MM.1S (cell line): ENCODE measurements at regions not wholly inside any gene's neighbourhood (a gene's known extent, or its start where the extent isn't known, plus 50 kb on each side); places are given as distances from the start of the nearest gene placed in this dataset.

ENCODE experiments used
- DNase-seq: peaks from one replicate; pipeline ENCODE4 v3.0.0-alpha.2; 2015
- H2AFZ ChIP-seq: fragments of 300-600 bp; sonication (generic); 2 replicates; pipeline ENCODE4 v1.6.0; 2016; ENCODE audit warnings: antibody characterized with exemption, low read length
- H3F3A ChIP-seq: fragments of 300-600 bp; sonication (generic); 2 replicates; pipeline ENCODE4 v1.6.1; 2016; ENCODE audit warnings: mild to moderate bottlenecking, antibody characterized with exemption, low read length, moderate library complexity, mixed read lengths; ENCODE audit not compliant: insufficient read depth
- H3K27ac ChIP-seq: fragments of 300-600 bp; sonication (generic); 2 replicates; pipeline ENCODE4 v1.5.1; 2016; ENCODE audit warnings: mild to moderate bottlenecking, low read length
- H3K27me3 ChIP-seq: fragments of 300-600 bp; sonication (generic); replicated peaks from 2 replicates; pipeline ENCODE4 v1.6.0; 2016; ENCODE audit warnings: low read length; ENCODE audit not compliant: insufficient read depth
- H3K36me3 ChIP-seq: fragments of 300-600 bp; sonication (generic); replicated peaks from 2 replicates; pipeline ENCODE4 v1.6.1; 2016; ENCODE audit warnings: mild to moderate bottlenecking, low read length, mixed read lengths; ENCODE audit not compliant: insufficient read depth
- H3K4me1 ChIP-seq: fragments of 300-600 bp; sonication (generic); 2 replicates; pipeline ENCODE4 v1.6.1; 2016; ENCODE audit warnings: low read length, mixed read lengths
- H3K4me2 ChIP-seq: fragments of 300-600 bp; sonication (generic); 2 replicates; pipeline ENCODE4 v1.6.0; 2016; ENCODE audit warnings: low read depth, low read length
- H3K4me3 ChIP-seq: fragments of 300-600 bp; sonication (generic); 2 replicates; pipeline ENCODE4 v1.5.1; 2016; ENCODE audit warnings: low read length, mixed read lengths
- H3K79me2 ChIP-seq: fragments of 300-600 bp; sonication (generic); 2 replicates; pipeline ENCODE4 v1.6.1; 2016; ENCODE audit warnings: mixed run types, low read length, mixed read lengths
- H3K9ac ChIP-seq: fragments of 300-600 bp; sonication (generic); 2 replicates; pipeline ENCODE4 v1.6.1; 2016; ENCODE audit warnings: low read length, mixed read lengths
- H3K9me2 ChIP-seq: fragments of 300-600 bp; sonication (generic); replicated peaks from 2 replicates; pipeline ENCODE4 v1.6.1; 2016; ENCODE audit warnings: mild to moderate bottlenecking, low read length, mixed read lengths; ENCODE audit not compliant: insufficient read depth
- H3K9me3 ChIP-seq: fragments of 300-600 bp; sonication (generic); replicated peaks from 2 replicates; pipeline ENCODE4 v1.6.1; 2016; ENCODE audit warnings: mild to moderate bottlenecking, low read length, mixed read lengths; ENCODE audit not compliant: insufficient read depth
- H4K20me1 ChIP-seq: fragments of 300-600 bp; sonication (generic); 2 replicates; pipeline ENCODE4 v1.6.1; 2016; ENCODE audit warnings: mild to moderate bottlenecking, low read length, moderate library complexity, mixed read lengths; ENCODE audit not compliant: insufficient read depth
- CTCF ChIP-seq: fragments of 300-600 bp; sonication (generic); IDR thresholded peaks from 2 replicates; pipeline ENCODE4 v1.5.1; 2016; ENCODE audit warnings: antibody characterized with exemption, low read length, mixed read lengths
- EZH2 ChIP-seq: fragments of 300-600 bp; sonication (generic); optimal IDR thresholded peaks from 2 replicates; pipeline ENCODE3; 2017; ENCODE audit warnings: low read depth, mild to moderate bottlenecking, antibody characterized with exemption, low read length, mixed read lengths
- EZH2phosphoT487 ChIP-seq: fragments of 300-600 bp; sonication (generic); IDR thresholded peaks from 2 replicates; pipeline ENCODE4 v1.6.1; 2018; ENCODE audit warnings: antibody characterized with exemption, low read length

DNA sequence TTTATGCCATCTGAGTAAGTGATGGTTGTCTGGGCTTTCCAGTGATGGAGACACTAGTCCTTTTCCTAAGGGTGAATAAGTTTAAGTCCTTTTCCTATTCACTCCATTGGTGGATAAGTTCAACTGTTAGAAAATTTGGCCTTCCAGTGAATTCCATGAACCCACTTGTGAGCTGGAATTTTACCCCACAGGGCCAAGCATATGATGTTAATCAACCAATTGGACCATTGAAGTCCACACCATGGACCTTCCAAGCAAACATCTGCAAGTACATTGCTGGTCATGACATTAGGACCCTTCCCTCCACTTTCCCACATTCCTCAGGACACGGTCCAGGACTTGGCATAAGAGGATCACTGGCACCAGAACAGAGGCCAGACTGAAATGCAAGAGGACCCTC is 381.4 kb downstream of the RPS24 start:
- Histone ChIP-seq H3K9ac (no peak overlapping the region), H3K9me2 (no peaks in the 10 kb centered on the region), H3K4me1 (no peaks in the 10 kb centered on the region), H3K36me3 (no peaks in the 10 kb centered on the region), H2AFZ (no peak overlapping the region), H3K27me3 (no peaks in the 10 kb centered on the region), H3K9me3 (no peaks in the 10 kb centered on the region), H4K20me1 (no peaks in the 10 kb centered on the region), H3K4me2 (no peak overlapping the region), H3K4me3 (no peak overlapping the region), H3F3A (no peaks in the 10 kb centered on the region), H3K79me2 (no peaks in the 10 kb centered on the region), H3K27ac (no peak overlapping the region)
- DNase-seq, result no peak
- TF ChIP-seq EZH2phosphoT487 (no peak), CTCF (no peak), EZH2 (no peak)

- TF ChIP-seq EZH2phosphoT487, result no peak
- H2AFZ ChIP-seq, result no peak overlapping the region
Measured at GRCh38 chr10:78416031-78417011, 382.7 kb downstream of the RPS24 start.

DNA sequence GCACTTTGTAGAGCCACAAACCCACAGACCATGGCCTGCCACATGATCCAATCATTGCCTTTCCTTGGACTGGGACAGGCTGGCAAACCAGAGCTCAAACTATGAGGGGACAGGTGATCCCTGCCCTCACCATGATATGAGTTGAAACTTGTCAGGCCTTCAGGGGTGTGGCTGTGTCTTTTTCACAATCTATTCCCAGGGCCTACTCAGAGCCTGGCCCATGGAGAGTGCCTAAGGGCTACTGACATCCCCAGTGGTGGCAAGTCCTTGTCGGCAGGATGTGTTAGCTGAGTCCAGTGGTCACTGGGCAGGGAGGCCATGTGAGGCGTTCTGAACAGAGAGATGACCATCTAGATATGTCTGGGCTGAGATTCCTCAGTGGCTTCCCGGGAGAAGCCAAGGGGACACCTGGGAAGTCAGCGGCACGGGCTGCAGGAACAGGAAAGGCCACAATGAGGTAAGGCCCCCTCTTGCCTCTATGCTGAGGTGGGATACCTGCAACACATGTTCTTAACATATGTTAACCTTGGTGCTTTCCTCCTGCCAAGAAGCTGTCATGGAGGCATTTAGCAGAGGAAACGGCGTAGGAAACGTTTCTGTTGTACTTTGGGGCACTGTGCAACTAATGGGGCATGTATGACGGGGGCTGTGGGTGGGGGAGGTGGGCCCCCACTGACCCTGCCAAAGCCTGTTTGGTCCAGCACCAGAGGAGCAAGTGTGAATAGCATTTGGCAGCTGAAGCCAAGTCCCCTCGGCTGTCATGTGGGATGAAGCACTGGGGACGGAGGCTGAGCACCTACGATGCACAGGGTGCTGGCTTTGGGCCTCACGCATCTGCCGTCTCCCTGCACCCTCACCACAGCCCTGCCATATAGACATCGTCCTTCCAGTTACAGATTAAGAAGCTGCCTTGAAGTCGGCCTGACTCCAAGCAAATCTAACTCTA is 384.0 kb downstream of the RPS24 start:
- Histone ChIP-seq H3K9me2 (no peaks in the 10 kb centered on the region), H3K27ac (no peak overlapping the region), H3K4me2 (no peak overlapping the region), H3K9me3 (no peaks in the 10 kb centered on the region), H4K20me1 (no peaks in the 10 kb centered on the region), H2AFZ (no peak overlapping the region), H3K9ac (no peak overlapping the region), H3K79me2 (no peaks in the 10 kb centered on the region), H3K27me3 (no peaks in the 10 kb centered on the region), H3F3A (no peaks in the 10 kb centered on the region), H3K4me1 (no peaks in the 10 kb centered on the region), H3K4me3 (no peak overlapping the region), H3K36me3 (no peaks in the 10 kb centered on the region)
- TF ChIP-seq CTCF (no peak), EZH2 (no peak), EZH2phosphoT487 (no peak)
- no peak for DNase-seq

More at GRCh38 chr10:78416031-78417011, 382.7 kb downstream of the RPS24 start:
- DNase-seq, result no peak
- Histone ChIP-seq H3K36me3 (no peaks in the 10 kb centered on the region), H3K4me1 (no peaks in the 10 kb centered on the region), H3F3A (no peaks in the 10 kb centered on the region), H3K4me3 (no peak overlapping the region), H3K9me2 (no peaks in the 10 kb centered on the region), H3K9me3 (no peaks in the 10 kb centered on the region), H3K9ac (no peak overlapping the region), H3K27me3 (no peaks in the 10 kb centered on the region), H3K79me2 (no peaks in the 10 kb centered on the region), H3K27ac (no peak overlapping the region), H3K4me2 (no peak overlapping the region), H4K20me1 (no peaks in the 10 kb centered on the region)
